Keratinocyte (primary cell): ENCODE measurements at regions not wholly inside any gene's neighbourhood (a gene's known extent, or its start where the extent isn't known, plus 50 kb on each side); places are given as distances from the start of the nearest gene placed in this dataset.

ENCODE experiments used
- EZH2 ChIP-seq: IDR thresholded peaks from one replicate; pipeline ENCODE4 v1.6.1; 2012; ENCODE audit warnings: inconsistent platforms, mild to moderate bottlenecking, low read length, moderate library complexity
- TF ChIP-seq, protein P1 (sequence below), 3 experiments: IDR thresholded peaks in 1 of 3; conservative IDR thresholded peaks in 1 of 3; optimal IDR thresholded peaks in 1 of 3; 2 replicates in 2 of 3; 3 replicates in 1 of 3; pipeline versions ENCODE3 to v1.5.1; 2011; ENCODE audit warnings: low read length in 3 of 3, mild to moderate bottlenecking in 3 of 3, moderate library complexity in 2 of 3, control low read depth in 1 of 3, inconsistent platforms in 1 of 3; ENCODE audit not compliant: insufficient read depth in 2 of 3; ENCODE audit errors: extremely low read depth in 1 of 3

DNA sequence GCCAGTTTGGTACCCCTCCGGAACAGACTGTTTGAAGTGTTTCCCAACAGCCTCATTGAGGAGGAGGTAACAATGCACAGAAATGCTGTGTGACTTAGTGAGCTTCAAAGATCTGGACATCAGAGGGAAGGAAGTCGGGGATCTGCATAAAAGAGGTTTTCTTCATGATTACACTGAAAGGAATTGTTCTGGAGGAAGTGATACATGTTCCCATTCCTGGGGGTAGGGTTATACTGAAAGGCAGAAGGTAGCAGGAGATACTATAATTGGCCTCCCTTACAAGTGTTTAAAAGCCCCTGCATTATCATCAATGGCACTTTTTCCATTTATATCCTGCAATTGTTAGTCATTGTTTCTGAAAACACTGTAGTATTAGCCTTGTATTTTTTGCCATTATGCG, 94.0 kb upstream of the DKK2 start:
- TF ChIP-seq, protein P1, sequence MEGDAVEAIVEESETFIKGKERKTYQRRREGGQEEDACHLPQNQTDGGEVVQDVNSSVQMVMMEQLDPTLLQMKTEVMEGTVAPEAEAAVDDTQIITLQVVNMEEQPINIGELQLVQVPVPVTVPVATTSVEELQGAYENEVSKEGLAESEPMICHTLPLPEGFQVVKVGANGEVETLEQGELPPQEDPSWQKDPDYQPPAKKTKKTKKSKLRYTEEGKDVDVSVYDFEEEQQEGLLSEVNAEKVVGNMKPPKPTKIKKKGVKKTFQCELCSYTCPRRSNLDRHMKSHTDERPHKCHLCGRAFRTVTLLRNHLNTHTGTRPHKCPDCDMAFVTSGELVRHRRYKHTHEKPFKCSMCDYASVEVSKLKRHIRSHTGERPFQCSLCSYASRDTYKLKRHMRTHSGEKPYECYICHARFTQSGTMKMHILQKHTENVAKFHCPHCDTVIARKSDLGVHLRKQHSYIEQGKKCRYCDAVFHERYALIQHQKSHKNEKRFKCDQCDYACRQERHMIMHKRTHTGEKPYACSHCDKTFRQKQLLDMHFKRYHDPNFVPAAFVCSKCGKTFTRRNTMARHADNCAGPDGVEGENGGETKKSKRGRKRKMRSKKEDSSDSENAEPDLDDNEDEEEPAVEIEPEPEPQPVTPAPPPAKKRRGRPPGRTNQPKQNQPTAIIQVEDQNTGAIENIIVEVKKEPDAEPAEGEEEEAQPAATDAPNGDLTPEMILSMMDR (optimal IDR thresholded peaks at IDR 0.05 in 1 of 3, IDR thresholded peaks at IDR 0.05 in 1 of 3, conservative IDR thresholded peaks at IDR 0.05 in 1 of 3; ENCODE audit: extremely low read depth in 1 of 3, insufficient read depth in 2 of 3, low read length in 3 of 3) = no peak
- TF ChIP-seq EZH2 = no peak
